ENCODE measurements at regions not wholly inside any gene's neighbourhood (a gene's known extent, or its start where the extent isn't known, plus 50 kb on each side); places are given as distances from the start of the nearest gene placed in this dataset.
A peak's percentile ranks its signal among the peaks of the same experiment; 100 is the strongest.

DNA sequence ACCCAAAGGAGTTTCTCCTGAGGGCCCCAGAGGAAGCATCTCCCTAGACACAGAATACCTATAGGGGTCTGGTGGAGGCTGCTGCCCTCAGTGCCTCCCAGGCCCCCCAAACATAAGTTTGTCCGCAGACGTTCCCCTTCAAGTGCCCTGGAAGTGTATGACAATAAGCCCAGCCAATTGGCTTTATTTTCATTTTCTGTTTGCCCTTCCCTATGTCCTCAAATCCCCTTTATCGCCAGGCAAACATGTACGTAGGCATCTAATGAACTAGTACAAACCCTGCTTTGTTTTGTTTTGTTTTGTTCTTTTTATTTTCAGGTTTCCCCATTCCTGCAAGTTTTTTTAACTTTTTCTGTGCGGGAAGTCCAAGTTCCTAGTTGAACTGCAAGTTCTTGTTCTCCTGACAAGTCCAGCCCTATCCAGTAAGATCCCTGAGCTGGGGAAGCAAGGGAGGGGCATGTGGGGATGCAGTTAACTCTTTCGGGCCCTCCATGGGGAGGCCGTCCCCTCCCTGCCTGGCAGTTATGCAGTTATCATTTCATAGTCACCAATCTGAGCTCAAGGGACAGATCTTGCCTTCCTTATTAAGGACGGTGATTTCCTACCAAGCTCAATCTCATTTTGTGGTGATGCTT is 141.9 kb downstream of the KCNA5 start:
- DNase-seq (ENCODE audit: low spot score), result no peak
- H3K4me3 ChIP-seq, result peak overlapping the region in 1 of 2 donors; percentile 29
- peaks cover 0 to 5% of the 10 kb centered on the region in 2 donors for H3K4me1 ChIP-seq
- no peaks in the 10 kb centered on the region for H3K36me3 ChIP-seq
- H3K9me3 ChIP-seq, result no peaks in the 10 kb centered on the region
- H3K27ac ChIP-seq, result no peak overlapping the region
- H3K27me3 ChIP-seq, result no peaks in the 10 kb centered on the region
- TF ChIP-seq, protein P1, sequence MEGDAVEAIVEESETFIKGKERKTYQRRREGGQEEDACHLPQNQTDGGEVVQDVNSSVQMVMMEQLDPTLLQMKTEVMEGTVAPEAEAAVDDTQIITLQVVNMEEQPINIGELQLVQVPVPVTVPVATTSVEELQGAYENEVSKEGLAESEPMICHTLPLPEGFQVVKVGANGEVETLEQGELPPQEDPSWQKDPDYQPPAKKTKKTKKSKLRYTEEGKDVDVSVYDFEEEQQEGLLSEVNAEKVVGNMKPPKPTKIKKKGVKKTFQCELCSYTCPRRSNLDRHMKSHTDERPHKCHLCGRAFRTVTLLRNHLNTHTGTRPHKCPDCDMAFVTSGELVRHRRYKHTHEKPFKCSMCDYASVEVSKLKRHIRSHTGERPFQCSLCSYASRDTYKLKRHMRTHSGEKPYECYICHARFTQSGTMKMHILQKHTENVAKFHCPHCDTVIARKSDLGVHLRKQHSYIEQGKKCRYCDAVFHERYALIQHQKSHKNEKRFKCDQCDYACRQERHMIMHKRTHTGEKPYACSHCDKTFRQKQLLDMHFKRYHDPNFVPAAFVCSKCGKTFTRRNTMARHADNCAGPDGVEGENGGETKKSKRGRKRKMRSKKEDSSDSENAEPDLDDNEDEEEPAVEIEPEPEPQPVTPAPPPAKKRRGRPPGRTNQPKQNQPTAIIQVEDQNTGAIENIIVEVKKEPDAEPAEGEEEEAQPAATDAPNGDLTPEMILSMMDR (IDR thresholded peaks at IDR 0.05), result no peak

DNA sequence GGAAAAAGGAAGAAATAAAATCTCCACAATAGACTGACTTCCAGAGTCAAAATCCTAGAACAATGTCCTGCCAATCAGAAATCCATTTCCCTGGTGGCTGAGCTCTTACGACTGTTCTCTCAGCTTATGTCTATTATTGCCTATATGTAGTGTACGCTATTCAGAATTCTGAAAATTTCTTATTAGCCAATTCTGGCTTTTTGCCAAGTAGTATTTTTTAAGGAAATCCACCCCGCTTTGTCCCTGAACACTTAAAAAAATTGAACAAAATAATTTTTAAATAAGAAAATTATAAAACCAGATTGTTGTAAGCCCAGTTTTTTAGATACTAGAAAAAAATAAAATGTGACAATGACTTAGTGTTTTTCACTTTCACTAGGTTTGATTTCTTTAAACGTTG is 143.0 kb downstream of the KCNA5 start:
- Histone ChIP-seq H3K4me1 (peaks cover 0 to 5% of the 10 kb centered on the region in 2 donors), H3K27ac (no peak overlapping the region), H3K9me3 (no peaks in the 10 kb centered on the region), H3K36me3 (no peaks in the 10 kb centered on the region), H3K4me3 (no peak overlapping the region), H3K27me3 (no peaks in the 10 kb centered on the region)
- DNase-seq (ENCODE audit: low spot score), result no peak
- TF ChIP-seq, protein P1 (IDR thresholded peaks at IDR 0.05), result no peak

DNA sequence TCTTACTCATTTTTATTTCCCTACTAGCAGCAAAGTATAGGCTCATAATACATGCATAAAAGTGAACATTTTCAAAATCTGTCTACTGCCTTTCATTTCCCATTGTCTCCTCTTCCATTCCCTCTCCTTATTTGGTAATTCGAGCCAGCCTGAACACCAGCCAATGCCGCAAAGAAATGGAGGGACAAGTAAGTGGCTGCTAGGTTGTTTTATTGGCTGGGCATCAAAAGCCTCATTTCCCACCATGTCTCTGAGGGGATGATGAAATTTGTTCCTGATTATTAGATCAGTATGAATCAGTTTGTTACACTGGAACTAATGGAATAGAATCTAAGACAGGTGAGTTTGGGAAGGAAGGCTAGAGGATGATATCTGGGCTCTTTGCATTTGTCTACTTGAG is 143.5 kb downstream of the KCNA5 start:
- Histone ChIP-seq H3K4me1 (peaks cover 0 to 5% of the 10 kb centered on the region in 2 donors), H3K27ac (no peak overlapping the region), H3K4me3 (no peak overlapping the region), H3K27me3 (no peaks in the 10 kb centered on the region), H3K9me3 (no peaks in the 10 kb centered on the region), H3K36me3 (no peaks in the 10 kb centered on the region)
- no peak for DNase-seq (ENCODE audit: low spot score)
- TF ChIP-seq, protein P1 (IDR thresholded peaks at IDR 0.05), result no peak

DNA sequence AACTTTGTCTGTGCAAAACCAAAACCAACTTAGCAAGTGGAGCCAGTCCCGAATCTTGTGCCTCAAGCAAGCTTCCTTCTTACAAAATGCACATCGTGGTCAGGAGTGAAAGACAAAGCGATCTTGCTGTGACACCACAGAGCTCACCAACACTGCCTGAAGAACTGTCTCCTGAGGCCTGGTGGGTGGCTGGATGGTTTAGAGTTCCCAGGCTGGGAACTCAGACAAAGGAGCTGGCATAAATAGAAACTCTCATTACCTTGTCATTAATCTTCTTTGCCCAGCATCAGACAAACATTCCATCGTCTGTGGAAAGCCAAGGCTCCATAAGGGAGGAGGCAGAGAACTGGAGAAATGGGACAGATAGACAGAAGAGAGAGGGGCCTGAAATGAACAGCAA is 144.8 kb downstream of the KCNA5 start:
- Histone ChIP-seq H3K36me3 (no peaks in the 10 kb centered on the region), H3K4me1 (peaks cover 0 to 5% of the 10 kb centered on the region in 2 donors), H3K9me3 (no peaks in the 10 kb centered on the region), H3K27ac (no peak overlapping the region), H3K4me3 (no peak overlapping the region), H3K27me3 (no peaks in the 10 kb centered on the region)
- TF ChIP-seq, protein P1 (IDR thresholded peaks at IDR 0.05), result no peak
- DNase-seq (ENCODE audit: low spot score), result no peak

DNA sequence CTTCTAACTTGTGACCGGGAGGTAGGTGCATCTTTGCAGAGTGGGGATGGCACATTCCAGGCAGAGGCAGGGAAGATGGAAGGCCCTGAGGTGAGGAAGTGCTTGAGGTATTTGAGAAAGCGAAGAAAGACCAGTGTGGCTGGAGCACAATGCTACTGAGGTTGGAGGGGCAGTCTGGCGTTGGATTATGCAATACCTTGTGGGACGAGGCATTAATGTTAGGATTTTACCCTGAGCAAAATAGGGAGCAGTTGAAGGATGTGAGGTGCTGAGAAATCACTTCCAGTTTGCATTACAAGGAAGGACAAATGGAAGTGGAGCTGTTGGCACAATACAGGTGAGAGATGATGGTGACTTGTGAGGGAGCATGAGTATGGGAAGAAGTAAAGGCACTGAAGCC is 145.5 kb downstream of the KCNA5 start:
- peaks cover 0 to 5% of the 10 kb centered on the region in 2 donors for H3K4me1 ChIP-seq
- no peak overlapping the region for H3K27ac ChIP-seq
- DNase-seq (ENCODE audit: low spot score), result no peak
- H3K36me3 ChIP-seq, result no peaks in the 10 kb centered on the region
- TF ChIP-seq, protein P1 (IDR thresholded peaks at IDR 0.05), result no peak
- H3K9me3 ChIP-seq, result no peaks in the 10 kb centered on the region
- no peak overlapping the region for H3K4me3 ChIP-seq
- no peaks in the 10 kb centered on the region for H3K27me3 ChIP-seq
